ACHN (cell line): ENCODE measurements at regions not wholly inside any gene's neighbourhood (a gene's known extent, or its start where the extent isn't known, plus 50 kb on each side); places are given as distances from the start of the nearest gene placed in this dataset.
"Not testable (repeated sequence)": the region's sequence is repeated elsewhere in the genome, so short reads cannot be mapped to it uniquely, and the experiment has no call there.

ENCODE experiments used
- DNase-seq: peaks from one replicate; pipeline ENCODE4 v3.0.0-alpha.2; 2015
- in situ Hi-C: cut with HindIII; loops from 2 replicates; pipeline ENCODE4 v1.10.0; 2017; ENCODE audit warnings: low sequenced_read_pairs, low pct_ligation_motif_present, low pct_unique_long_range_greater_than_20kb

DNA sequence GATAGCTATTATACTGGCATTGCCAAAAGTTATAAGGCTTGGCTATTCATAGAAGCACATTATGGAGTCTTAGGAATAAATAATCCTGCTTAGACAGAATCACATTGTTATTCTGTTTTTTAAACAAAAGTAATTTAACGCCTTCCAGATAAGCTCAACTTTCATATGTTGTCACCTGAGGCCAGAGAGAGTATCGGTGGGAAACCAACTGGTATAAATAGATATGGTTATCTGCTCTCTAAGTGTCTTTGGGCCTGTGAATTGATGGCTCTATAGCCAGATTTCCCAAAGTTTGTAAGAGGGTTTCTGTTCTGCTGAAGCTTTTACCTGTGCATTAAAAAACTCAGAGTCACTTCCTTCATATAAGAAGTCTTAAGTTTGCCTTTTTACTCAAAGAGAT is 1449.4 kb downstream of the CDH11 start:
- DNase-seq, result no peak
- in situ Hi-C loops, result no loop called here

DNA sequence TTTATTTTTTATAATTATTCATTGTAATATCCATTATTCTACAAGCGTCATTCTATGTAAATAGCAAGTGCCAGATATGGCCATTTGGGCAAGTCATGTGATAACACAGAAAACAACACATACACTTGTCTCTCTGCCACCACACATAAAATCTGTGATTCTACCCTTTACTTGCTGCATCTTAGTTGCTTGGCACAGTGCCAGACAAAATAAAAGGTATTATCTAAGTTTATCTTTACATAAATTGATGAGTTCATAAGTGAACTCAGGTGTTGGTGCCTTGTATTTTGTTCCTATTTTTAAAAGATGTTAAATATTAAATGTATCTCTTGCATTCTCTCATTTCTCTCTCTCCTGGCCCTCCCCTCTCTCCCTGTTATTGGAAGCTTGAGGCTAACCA is 1458.7 kb downstream of the CDH11 start:
- in situ Hi-C loops, result no loop called here
- no peak for DNase-seq

DNA sequence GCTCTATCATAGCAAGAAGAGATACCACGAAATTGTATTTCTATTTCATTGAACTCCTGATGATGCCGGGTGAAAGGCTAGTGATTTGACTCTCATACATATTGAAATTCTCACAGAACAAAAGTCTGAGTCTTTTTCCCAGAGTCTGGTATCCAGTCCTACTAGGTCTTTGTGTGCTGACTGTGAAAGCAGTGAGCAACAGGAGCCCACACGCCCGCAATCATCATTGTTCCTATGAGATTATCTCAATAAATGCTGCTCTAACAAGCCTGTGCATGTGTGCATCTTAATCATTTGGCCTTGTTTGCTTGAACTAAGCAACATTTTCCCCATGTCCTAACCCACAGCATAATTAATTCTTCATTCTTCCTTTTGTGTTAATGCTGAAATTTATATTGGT is 1466.0 kb downstream of the CDH11 start:
- in situ Hi-C loops, result no loop called here
- DNase-seq, result no peak

DNA sequence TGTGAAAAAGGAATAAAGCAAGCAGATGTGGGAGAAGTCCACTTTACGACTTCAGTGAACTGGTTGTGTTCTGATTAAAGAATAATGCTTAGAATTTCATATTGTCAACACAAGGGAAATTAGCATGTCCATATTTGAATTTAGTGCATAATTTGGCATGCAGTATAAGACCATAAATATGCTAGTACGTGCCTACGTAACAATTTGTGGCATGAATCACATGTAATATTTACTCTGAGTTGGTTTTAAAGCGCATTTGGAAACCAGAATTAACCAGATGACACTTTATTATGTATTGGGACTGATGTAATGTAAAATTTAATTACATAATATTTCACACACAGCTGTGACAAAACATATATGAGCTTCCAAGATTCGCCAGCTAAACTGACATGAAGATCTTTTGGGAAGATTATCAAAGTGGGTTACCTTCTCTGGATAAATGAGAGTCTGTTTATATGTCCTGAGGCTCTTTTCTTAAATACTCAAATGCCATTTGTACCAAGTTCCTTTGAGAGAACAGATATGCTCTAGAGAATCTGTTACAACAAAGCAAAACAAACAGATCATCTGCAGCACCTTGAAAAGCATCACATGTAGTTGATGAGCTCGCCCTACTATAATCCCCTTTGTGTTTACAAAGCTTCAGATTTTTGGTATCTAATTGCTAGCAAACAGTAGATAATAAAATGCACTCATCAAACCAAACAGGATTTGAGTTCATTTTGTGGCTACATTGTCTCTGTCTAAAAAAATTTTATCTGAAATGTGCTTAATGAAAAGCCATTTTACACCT is 1468.6 kb downstream of the CDH11 start:
- in situ Hi-C loops, result no loop called here

DNA sequence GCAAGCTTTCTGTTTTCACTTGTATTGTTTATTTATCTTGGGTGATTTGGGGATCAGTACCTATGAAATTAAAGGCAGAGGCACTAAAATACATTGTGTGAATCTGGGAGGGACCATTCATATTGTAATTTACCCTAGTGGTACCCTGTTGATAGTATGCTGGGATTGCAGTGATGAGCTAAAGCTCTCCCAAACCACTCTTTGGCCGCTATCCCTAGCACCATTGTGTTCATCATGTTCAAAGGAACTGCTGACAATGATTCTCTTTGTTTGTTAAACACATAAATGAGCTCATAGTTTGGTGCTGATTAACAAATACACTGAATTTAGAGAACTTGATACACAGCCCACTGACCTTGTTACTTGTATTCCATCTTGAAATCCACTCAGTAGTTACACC is 1469.8 kb downstream of the CDH11 start:
- DNase-seq, result no peak

More for the DNA sequence above, 1468.6 kb downstream of the CDH11 start:
- no peak for DNase-seq

DNA sequence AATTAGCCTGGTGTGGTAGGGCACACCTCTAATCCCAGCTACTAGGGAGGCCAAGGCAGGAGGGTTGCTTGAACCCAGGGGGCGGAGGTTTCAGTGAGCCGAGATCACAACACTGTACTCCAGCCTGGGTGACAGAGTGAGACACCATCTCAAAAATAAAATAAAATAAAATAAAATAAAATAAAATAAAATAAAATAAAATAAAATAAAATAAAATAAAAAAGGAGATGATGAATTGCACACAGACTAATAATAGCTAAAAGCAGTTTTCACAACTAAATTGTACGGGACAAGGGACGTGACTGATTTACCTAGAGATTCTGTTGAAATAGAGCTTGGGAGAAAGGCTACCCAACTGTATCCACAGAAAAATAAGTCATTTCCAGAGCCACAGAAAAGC is 1471.3 kb downstream of the CDH11 start:
- in situ Hi-C loops, result no loop called here
- DNase-seq, result no peak

More for the DNA sequence above, 1469.8 kb downstream of the CDH11 start:
- in situ Hi-C loops, result no loop called here

DNA sequence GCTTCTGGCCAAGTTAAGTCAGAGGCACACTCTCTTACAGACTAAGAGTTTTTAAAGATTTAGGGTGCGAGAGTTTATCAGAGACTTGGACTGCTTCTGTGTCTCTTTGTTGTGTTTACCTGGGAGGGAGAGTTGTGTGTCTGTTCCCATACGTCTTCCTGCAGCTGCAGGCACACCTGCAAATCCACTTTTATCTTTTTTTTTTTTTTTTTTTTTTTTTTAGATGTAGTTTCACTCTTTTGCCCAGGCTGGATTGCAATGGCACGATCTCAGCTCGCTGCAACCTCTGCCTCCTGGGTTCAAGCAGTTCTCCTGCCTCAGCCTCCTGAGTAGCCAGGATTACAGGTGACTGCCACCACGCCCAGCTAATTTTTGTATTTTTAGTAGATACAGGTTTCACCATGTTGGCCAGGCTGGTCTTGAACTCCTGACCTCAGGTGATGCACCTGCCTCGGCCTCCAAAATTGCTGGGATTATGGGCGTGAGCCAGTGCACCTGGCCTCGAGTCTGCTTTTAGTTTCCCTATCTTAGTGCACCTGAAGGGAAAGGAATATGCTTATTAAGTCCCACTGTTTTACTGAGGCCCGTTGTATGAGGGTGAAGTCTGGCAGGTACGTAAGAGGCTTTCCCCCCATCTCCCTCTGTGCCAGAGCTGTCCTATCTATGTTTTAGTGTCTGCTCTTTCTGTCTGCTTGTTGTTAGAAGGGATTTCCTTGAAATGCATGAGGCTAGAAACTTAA is 1488.0 kb downstream of the CDH11 start:
- DNase-seq, in situ Hi-C loops: not testable (repeated sequence)

DNA sequence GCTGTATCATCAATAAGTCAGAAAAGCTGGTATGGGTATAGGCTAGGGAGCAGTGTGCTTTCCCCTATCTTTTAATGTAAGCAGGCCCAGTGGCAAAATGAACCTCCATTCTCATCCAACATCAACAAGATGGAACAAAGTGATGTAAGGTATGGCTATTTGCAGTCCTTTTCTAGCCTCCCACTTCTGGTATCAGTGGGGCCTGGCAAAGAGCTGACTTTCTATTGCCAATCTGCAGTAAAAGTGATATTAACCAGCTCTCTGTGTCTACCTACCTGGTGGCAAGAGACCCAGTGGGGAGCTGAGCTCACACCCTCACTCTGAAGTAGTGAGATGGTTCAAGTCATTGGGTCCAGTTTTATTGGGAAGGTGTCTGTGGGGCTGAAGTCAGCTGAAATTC is 1492.6 kb downstream of the CDH11 start:
- in situ Hi-C loops, result no loop called here
- no peak for DNase-seq

DNA sequence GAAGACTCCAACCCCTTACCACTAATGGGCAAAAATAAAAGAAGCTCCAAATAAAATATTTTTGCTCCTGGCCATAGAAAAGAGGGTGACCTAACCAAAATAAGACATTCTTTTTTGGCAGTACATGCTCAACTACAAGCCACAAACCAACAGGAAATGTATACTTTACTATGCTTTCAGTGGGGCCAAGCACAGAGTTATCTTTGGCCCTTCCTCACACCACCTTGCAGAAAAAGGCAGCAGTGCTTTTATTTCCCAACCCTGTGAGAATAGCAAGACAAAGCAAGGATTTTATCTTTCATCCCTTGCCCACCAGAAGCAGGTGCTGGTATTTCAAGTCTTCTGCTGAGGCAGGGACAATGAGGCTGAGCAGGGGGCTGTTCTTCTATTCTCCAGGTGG is 1493.1 kb downstream of the CDH11 start:
- DNase-seq, result no peak
- in situ Hi-C loops, result no loop called here

DNA sequence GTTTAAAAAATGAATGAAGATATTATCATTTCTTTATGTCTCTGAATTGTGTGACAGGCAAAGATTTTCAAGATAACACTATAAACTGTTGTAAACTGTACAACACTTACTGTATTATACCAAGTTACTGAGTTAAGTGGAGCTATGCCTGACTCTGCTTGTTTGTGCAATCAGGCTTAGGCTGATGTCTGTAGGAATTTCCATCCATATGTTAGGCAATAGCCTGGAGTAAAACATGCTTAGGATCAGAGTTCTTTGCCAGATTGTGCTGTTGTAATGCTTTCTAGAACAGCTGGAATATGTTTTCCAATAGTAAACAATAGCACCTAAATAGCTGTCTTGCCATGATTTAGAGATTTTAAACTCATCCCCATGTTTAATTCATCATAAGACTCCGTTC is 1496.7 kb downstream of the CDH11 start:
- DNase-seq, result no peak
- in situ Hi-C loops, result no loop called here

DNA sequence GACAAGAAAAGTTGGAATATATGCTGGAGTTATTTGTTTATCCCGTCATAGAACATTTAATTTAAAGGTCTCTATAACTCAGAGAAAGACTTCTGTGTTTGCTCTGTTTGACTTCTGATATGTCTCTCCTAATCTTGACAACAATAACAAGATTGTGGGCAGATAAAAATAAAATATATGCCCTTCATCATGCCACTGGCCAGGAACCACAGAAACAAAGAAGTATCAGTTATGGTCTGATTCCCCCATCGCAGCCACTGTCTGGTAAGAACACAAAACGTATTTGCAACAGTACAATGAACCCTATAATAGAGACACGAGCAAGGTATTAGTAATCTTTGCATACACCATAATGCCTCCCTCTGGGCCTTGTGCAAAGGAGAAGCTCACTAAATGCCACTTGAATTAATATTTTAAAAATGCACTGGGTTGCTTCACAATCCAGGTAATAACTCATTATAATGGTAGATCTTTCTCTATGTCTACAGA is 1498.3 kb downstream of the CDH11 start:
- DNase-seq, result no peak
- in situ Hi-C loops, result no loop called here

DNA sequence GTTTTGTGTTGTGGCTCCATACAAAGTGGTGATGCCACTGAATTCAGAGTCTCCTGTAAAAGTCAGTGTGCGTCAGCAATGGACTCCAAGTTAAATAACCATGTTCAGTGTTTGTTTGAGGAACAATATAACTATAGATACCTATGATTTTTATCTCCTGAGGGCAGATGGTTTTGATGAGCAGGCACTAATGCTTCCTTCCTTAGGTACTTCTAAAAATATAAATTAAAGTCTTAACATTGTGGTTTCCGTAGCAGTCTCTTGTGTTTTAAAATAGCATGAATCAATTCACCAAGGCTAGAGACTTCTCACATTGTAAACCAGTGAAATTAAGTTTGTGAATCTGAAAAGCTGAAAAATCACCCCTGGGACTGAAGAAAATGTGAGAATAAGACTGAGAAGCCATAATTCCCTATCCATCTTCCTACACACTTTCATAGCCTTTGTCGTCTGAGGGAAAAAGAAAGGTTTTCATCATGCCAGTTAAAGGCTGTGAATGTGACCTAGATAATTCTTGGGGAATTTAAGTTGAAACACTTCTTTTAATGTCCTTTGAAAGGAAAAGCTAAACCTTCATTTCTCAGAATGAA is 1502.9 kb downstream of the CDH11 start:
- in situ Hi-C loops, result no loop called here
- no peak for DNase-seq

DNA sequence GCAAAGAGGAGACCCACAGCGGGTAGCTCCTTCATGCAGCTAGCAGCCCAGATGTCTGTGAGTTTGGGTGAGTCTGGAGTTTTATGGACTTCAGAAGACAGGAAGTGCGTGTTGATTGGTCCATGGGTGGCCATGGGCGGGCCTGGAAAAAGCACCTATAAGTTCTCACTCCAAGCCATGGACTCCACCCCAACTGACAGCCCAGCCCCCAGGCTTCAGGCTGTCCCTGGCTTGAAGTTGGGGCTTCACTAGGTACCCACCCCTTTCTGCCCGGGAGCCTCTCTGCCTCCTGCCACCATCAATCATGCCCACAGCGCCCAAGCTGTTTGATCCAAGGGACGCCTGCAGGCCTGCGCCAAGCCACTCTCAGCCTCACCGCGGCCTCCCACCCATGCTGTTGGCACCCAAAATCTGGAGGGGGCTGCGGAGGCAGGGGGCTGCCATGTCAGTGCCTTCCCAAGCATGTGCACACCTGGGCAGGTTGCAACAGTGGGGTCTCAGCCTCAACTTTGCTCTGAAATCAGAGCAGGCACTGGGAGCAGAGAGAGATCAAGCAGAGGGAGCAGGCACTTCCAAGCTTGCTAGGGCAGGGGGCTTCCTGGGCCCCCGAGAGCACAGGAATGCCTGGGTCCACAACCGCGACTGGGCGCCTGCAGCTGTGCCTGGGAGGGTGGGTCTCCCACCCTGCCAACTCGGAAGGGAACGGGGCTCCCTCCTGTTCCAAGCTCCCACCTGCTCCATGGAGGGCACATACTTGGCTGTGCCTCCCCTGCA is 1503.7 kb downstream of the CDH11 start:
- in situ Hi-C loops, result no loop called here
- DNase-seq, result peak; percentile 85

DNA sequence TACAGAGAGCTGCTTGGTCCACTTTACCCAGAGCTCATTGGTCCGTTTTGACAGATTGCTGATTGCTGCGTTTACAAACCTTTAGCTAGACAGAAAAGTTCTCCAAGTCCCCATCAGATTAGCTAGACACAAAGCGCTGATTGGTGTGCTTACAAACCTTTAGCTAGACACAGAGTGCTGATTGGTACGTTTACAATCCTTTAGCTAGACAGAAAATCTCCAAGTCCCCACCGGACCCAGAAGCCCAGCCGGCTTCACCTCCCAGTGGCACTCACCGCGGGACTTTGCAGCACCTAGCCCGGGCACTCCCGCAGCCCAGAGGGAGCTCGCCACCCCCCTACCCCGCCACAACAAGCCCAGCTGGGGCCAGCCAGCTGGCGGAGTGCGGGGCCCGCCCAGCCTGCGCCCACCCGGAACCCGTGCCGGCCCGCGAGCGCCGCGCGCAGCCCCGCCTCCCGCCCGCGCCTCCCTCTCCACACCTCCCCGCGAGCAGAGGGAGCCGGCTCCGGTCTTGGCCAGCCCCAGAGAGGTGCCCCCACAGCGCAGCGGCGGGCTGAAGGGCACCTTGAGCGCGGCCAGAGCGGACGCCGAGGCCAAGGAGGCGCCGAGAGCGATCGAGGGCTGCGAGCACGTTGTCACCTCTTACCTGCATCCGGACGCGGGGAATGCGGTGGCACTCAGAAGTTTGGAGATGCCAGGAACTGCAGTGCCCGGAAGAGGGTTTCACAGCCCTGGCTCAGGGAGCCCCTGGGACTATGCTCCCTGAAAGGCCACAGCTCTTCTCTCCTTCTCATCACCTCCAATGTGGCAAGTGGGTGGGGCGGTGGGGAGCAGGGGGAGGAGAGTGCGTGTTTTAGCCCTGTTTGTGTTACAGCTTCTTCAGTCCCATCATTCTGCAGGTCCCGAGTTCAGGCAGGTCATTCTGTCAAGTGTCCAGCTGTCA is 1504.5 kb downstream of the CDH11 start:
- DNase-seq, result peak; percentile 71

DNA sequence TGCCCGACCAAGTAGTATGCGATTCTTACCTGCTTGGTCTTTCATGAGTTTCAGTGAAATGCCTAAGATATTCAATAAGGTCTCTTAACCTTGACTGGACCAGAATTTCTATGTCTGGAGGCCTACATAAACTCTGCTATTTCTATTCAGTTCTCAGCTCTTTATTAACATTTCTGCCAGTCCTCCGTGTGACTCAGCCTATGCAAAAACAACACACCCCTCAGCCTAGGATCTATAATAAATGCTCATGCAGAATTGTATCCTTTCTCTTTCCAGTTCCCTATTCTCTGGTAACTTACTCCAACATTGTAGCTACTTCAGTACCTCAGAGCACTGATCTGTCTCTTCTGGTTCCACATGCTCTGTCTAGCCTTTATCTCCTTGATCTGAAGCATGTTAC is 1507.4 kb downstream of the CDH11 start:
- no peak for DNase-seq
- in situ Hi-C loops, result no loop called here

More for the DNA sequence above, 1504.5 kb downstream of the CDH11 start:
- in situ Hi-C loops, result no loop called here

DNA sequence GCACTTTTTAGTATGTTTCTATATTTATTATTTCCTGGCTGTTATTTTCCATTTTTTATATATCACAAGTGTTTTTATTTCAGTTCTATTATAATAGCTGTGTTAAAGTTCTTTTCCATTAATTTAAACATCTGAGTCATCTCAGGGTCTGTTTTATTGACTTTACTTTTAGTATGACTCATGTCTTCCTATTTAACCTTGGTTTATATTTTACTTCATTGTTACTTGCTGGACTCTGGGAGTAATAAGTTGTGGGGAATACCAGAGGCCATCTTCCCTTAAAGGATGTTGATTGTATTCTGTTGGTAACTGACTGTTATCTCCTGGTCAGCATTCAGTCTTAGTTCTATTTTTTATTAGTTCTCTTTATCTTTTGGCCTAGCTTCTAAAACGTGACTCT is 1508.2 kb downstream of the CDH11 start:
- DNase-seq, result peak; percentile 61
- in situ Hi-C loops, result no loop called here

DNA sequence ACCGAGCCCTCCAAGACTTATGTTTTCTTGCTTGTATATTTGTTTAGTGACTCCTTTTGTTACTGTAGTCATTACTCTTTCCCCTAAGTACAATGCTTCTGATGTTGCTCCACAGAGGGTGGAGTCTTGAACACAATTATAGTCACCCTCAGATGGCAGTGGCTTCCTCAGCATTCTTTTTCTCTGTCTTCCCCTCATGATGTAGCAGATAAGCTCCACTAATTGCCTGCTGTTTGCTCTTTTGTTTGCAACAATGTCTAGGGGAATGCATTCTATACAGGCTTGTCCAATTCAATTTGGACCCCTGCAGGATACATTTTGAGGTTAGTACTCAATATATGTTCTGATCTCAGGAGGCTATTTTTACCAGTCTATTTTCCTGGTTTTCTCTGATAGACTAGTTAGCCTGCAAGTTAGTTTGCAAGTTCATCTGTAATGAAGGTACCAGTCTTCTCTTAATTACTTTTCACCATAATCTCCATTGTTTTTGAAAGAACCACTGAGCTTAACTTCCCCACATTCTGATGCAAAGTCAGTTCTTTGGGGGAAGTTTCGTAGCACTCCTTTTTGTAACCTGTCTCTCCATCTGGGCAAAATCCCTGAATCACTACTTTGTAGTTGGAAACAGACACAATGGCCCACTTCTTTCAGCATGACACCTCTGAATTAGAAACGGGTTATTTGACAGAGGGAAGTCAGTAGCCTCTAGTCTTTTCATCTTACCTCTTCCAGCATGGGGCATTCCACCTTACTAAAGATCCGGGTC is 1509.2 kb downstream of the CDH11 start:
- in situ Hi-C loops, result no loop called here
- DNase-seq, result no peak
